ENCODE measurements at regions not wholly inside any gene's neighbourhood (a gene's known extent, or its start where the extent isn't known, plus 50 kb on each side); places are given as distances from the start of the nearest gene placed in this dataset.

DNA sequence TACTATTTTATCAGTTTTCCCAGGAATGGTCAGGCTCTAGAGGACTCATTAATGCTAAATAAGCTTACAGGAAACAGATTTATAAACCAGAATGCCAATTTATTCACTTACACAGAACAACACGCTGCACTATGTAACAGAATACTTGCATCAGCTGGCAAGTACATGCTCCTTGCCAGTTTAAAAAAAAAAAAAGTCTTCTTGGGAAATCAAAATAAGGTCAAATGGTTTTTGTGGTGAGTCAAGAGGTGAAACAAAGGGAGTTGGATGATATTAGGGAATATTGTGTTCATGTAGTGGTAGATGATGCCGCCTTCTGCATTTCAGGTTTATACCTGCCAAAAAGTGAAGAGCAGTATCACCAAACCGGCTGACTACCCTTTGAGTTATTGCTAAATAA, 1322.1 kb upstream of the ZEB2 start:
- DNase-seq (ENCODE audit: low spot score): no peak

GRCh38 chr2:145836986-145837385, 1317.1 kb upstream of the ZEB2 start:
- DNase-seq (ENCODE audit: low spot score): no peak

DNA sequence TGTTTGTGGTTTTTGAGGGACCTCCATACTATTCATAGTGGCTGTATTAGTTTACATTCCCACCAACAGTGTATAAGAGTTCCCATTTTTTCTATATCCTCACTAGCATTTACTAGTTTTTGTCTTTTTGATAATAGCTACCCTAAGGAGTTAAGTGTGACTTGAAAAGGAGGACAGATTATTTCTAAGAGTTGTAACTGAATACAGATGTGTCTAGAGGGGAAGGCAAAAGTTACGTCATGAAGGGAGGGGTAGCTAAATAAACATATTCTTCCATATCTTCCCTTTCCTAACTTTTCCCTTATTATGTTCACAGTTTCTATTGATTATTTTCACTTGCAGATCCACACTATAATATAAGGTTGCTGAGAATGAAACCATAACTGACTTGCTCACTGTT, 1315.7 kb upstream of the ZEB2 start:
- no peak for DNase-seq (ENCODE audit: low spot score)

DNA sequence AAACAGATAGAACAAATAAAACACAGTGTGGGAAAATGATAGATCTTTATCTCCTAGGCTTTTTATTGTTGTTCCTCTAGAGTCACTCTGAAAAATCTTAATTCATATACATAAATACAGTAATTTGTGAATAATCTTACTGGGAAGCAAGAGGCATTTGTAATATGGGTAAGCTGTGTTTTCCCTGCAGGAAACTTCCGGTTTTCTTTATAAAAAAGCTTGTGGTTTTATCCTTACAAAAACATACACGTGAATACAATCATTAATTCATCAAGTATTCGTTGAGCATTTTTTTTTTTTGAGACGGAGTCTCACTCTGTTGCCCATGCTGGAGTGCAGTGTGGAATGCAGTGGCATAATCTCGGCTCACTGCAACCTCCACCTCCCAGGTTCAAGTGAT, 1312.8 kb upstream of the ZEB2 start:
- DNase-seq (ENCODE audit: low spot score): no peak

DNA sequence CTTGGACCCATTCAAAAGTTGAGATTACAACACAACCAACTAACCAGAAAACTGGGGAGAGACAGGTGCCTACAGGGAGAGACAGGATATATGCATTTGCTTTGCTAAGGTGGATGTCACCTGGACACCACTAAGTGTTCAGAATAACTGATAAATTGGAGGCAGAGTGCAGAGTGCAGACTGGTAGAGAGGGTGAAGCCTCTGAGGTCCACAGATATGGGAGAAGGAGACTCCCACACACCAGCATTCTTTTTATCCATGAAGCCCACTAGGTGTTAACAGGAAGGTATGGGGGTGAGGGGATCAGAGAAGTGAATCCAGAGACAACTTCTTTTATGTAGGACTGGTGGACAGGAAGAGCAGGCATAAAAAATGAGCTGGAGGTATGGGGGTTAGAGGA, 1310.0 kb upstream of the ZEB2 start:
- DNase-seq (ENCODE audit: low spot score): no peak

GRCh38 chr2:145827235-145827634, 1307.3 kb upstream of the ZEB2 start:
- DNase-seq (ENCODE audit: low spot score): no peak

GRCh38 chr2:145824384-145824783, 1304.5 kb upstream of the ZEB2 start:
- no peak for DNase-seq (ENCODE audit: low spot score)

- no peak for DNase-seq (ENCODE audit: low spot score)
These were observed 1303.1 kb upstream of the ZEB2 start for GRCh38 chr2:145822892-145823534.

- DNase-seq (ENCODE audit: low spot score): no peak
These were observed 1300.7 kb upstream of the ZEB2 start for GRCh38 chr2:145820651-145821050.

DNA sequence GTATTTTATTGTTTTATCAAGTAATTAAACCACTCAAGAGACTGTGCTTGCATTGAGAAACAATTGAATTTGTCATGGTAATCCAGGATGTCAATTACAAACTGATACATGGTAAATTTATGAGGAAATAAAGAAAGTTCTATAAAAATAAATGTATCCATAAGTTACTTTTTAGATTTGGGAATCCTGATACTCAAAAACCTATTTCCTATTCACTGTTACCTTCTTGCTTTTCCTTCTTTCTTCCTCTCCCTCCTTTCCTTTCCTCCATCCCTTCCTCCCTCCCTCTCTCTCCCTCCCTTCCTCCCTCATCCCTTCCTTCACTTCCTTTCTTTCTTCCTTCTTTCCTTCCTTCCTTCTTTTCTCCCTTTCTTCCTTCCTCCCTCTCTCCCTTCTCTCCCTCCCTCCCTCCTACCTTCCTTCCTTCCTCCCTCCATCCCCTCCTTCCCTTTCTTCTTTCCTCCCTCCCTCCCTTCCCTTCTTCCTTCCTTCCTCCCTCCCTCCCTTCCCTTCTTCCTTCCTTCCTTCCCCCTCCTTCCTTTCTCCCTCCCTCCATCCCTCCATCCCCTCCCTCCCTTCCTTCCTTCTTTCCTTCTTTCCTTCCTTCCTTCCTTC, 1299.1 kb upstream of the ZEB2 start:
- DNase-seq (ENCODE audit: low spot score): no peak

DNA sequence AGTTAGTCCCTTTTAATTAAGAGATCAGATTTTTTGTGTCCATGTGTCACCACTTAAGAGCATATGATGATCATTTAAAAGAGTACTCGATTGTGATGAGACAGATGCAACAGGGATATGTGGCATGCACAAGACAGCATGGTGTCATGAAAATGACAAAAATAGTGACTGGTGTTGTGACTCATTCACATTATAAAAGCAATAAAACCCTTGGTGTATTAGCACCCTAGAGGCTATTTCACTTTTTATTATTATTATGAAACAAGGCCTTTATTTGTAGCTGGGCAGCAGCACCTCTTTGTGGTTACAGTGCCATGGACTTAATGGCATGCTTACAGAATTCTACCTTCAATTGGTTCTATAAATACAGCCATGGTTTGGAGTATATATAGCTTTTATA, 1296.0 kb upstream of the ZEB2 start:
- DNase-seq (ENCODE audit: low spot score): no peak

DNA sequence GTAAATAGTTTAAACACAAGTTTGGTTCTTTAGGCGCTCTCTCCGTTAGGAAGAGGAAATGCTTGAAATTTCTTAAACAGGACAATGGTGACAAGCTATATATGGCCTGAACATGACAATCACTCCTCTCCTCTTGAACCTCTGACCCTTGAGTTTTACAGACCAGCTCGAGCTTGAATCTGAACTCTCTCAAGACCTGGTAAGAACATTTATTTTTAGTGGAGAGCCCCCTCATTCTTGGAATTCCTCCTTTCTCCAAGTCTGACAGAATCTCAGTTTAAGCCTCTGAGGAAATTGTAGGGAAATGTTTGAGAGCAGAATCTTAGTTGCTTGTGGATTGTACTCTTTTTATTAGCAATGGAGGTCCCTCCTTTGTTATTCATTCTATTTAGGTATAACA, 1293.6 kb upstream of the ZEB2 start:
- DNase-seq (ENCODE audit: low spot score): no peak

GRCh38 chr2:145812165-145812554, 1292.2 kb upstream of the ZEB2 start:
- no peak for DNase-seq (ENCODE audit: low spot score)

- DNase-seq (ENCODE audit: low spot score): no peak
These were observed 1291.6 kb upstream of the ZEB2 start for GRCh38 chr2:145811276-145812164.

DNA sequence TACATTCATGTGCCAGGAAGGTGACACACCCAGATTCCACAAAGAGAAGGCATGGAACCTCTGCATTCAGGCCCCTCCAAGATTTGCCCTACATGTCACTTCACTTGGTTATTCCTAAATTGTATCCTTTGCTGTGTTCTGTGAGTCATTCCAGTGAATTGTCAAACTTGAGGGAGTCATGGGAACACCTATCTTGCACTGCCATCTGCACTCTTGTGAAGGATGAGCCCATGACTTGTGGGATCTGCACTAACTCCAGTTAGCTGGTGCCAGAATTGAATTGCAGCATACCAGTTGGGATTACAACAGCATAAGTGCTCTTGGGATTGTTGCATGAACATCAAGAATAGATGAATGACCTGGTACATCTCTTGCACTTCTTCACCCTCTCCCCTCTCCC, 1288.0 kb upstream of the ZEB2 start:
- no peak for DNase-seq (ENCODE audit: low spot score)

GRCh38 chr2:145807554-145807953, 1287.6 kb upstream of the ZEB2 start:
- no peak for DNase-seq (ENCODE audit: low spot score)

- DNase-seq (ENCODE audit: low spot score): no peak
These were observed 1286.6 kb upstream of the ZEB2 start for GRCh38 chr2:145806546-145806945.

DNA sequence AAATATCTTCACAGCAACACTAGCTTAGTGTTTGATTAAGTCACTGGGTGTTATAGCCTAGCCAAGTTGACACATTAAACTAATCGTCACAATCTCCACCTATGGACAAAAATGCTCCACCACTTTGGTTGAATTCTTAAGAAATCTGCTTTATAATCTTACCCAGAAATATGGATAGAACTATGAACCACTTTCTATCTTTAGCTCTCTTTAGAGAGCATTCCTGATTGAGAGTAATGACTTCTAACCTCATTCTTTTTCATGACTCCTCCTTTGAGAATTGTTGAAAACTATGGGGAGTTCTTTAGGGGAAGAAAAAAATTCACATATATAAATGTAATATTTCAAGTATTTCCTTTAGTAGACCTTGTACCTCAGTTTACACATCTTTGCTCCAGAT, 1282.2 kb upstream of the ZEB2 start:
- DNase-seq (ENCODE audit: low spot score): no peak

- no peak for DNase-seq (ENCODE audit: low spot score)
These were observed 1281.3 kb upstream of the ZEB2 start for GRCh38 chr2:145801210-145801609.

GRCh38 chr2:145800151-145801091, 1280.5 kb upstream of the ZEB2 start:
- DNase-seq (ENCODE audit: low spot score): no peak

GRCh38 chr2:145799595-145800108, 1279.7 kb upstream of the ZEB2 start:
- no peak for DNase-seq (ENCODE audit: low spot score)

GRCh38 chr2:145798419-145798818, 1278.5 kb upstream of the ZEB2 start:
- no peak for DNase-seq (ENCODE audit: low spot score)

All from hematopoietic multipotent progenitor cell treated with erythropoietin and hydrocortisone succinate and interleukin-3 and kit ligand, for 15 days (in vitro differentiated cells).